ENCODE measurements at regions not wholly inside any gene's neighbourhood (a gene's known extent, or its start where the extent isn't known, plus 50 kb on each side); places are given as distances from the start of the nearest gene placed in this dataset.
"Not testable (repeated sequence)": the region's sequence is repeated elsewhere in the genome, so short reads cannot be mapped to it uniquely, and the experiment has no call there.

DNA sequence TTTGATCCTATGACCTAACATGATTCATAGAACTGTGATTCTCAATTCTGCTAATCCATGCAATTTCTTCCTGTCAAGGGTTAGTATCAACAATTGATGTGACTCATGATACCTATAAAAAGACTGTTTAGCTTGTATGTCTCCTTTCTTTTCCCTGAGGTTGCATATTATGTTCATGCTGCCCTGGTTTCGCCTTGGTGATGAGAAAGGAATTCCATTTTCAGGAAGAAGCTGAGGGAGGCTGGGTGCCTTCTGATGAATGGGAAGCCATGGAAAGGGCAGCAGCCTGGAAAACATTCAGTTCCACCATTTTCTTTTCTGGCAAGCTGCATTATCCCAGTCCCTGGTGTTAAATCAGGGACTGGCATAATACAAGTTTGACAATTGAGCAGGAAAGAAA is 976.5 kb downstream of the RPA4 start:
- DNase-seq: no peak

DNA sequence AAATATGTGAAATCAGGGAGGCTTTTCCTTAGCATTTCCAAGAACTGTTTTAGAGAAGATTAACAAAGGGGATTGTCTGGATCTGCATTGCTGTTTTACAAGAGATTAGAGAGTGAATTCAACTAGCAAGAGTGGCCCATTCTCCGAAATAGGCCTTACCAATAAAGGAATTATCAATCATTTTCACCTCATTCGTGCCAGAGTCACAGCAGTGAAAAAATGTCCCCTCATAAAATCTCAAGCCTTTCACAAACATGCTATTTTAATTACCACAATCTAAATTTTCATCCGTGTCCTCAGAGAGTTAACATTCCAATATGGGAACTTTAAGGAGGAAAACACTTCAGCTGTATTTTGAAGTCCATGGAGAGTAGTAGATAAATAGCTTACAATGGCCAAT is 979.6 kb downstream of the RPA4 start:
- DNase-seq: no peak

DNA sequence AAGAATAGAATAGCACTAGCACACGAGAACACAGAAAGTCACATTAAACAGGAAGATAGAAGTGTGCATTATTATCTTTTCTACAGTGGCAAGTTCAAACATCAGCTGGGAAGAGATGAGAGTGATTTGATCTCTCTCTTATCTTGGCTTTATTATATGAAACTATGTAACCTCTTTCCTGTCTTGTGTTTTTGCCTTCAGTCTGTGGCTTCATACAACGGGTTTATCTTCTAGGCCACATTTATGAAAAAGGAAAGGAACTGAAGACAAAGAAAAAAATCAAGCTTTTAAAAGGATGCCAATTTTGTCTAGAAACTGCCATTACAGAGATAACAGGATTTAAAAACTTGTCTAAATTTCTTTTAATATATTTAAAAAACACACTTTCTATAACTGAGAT is 983.6 kb downstream of the RPA4 start:
- DNase-seq: no peak

DNA sequence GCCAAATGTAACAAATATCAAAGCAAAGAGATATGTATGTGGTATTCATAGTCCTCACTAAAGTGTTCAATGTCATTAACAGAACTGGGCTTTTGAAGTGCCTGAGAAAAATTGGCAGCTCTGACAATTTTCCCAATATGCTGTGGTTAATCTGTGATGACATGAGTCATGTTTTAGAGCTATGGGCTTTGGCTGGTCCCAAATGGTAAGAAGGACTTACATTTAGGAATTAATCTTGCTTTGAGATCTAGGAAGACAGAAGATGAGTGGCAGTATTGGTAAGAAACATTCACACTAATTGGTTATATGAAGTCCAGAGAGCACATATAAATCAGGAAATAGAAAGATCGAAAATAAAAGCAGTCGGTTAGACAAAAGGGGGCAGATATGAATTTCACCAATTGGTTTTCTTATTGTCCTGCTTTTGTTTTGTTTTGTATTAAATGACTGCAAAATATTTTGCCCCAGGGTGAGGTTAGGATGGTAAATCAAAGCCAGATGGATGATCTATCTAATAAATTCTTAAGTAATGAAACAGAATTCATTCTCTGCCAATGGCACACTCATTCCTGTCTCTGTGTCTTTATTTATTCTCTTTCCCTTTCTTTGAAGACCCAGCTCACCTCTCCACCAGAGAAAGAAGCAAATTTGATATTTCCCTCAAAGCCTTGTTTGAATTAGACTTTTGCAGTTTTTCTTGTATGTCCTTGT is 993.1 kb downstream of the RPA4 start:
- no peak for DNase-seq

DNA sequence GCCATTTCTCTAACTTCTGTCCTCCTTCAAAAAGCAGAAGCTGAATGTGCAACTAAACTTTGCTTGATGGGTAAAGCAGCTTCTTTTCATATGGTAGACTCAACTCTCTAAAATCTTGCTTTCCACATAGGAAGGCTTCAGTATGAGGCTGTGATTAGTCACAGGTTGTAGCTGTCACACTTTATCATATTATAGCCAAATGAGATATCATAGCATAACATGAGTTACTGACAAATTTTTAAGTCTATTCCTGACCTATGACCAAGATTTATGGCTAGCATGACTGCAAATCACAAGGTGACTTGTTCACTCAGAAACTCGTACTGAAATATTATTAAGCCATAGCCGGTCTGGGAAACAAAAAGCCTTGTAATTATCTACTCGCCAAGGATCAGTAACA is 998.6 kb downstream of the RPA4 start:
- DNase-seq: no peak

DNA sequence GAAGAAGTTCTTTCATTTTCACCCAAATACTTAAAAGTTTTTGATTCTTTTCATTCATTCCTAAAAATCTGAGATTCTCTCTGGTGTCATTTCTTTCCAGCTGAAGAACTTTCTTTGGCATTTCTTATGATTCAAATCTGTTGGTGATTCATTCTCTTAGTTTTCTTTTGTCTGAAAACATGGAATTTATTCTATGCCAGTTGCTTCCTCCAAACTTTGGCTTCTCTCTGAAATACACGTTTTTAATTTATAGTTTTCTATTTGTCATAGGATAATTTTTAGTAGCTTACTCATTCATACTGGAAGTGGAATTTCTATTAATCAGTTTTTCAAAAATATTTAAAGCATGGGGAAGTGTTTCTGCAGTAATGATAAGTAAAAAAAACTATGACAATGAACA is 1012.0 kb downstream of the RPA4 start:
- no peak for DNase-seq

DNA sequence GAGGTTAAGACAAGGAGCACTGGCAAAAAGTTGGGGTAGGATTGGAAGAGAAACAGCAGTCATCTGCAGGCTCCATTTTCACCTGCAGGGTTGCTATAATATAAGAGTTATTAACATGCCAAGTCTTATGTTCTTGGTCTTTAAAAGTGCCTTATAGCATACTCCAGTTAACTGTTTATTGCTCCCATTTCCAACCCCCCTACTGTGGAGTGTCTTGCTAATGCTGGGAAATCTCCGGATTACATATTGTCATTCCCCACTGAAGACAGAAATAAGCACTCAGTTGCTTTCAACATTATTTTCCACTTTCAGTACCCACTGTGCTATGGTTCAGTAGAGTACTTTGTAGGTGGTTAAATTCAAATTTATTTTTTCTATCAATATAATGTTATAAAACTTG is 1014.3 kb downstream of the RPA4 start:
- DNase-seq: no peak

DNA sequence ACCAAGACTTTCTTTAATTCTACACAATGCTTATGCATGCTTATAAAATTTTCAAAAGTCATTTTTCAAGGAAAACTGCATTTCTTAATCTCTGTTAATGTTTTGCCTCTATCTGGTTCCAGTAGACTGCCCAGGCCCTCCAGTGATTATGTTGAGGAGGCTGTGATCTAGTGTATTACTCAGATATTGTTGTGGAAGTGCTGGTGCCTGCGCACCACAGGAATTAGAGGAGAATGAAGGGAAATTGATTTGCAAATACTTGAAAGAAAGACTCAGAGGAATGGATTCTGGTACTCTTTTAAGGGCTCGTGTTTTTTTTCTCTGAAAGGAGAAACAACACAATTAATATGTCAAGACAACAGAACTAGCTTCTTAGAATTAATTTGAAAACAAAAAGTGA is 1015.1 kb downstream of the RPA4 start:
- DNase-seq: no peak

DNA sequence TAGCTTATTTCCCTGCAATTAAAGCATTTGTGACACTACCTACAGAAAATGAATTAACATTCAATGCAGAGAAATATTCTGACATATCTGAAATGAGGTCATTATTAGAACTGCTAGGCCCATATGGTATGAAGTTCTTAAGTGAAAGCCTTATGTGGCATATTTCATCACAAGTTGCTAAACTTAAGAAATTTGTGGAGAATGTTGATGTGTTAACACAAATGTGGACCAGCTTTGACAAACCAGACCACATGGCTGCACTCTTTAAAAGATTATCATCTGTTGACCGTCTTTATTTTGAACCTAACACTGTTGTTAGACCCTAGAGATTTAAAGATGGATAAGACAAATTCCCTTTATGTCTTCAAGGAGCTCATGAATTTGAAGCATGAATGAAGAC is 1024.1 kb downstream of the RPA4 start:
- DNase-seq: no peak

DNA sequence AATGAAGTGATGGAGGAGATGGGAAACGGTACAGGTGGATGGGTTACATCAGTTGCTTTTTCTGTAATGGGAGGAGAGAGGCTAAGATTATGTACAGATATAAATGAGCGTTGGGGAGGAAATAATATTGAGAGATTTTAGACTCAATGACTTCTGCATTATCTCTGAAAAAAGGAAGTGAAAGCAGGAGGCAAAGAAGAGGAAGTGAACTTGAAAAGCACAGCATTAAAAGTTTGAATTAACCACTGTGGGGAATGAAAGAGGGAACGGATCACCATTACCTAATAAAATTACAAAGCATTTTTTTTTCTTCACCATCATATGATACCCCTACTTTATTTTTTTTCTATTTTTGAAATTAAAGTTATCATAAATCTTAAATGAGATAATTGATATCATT is 1025.5 kb downstream of the RPA4 start:
- DNase-seq: no peak

DNA sequence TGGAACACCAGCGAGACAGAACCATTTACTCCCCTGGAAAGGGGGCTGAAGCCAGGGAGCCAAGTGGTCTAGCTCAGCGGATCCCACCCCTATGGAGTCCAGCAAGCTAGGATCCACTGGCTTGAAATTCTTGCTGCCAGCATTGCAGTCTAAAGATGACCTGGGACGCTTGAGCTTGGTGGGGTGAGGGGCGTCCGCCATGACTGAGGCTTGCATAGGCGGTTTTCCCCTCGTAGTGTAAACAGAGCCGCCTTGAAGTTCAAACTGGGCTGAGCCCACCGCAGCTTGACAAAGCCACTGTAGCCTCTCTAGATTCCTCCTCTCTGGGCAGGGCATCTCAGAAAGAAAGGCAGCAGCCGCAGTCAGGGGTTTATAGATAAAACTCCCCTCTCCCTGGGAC is 1031.7 kb downstream of the RPA4 start:
- DNase-seq: not testable (repeated sequence)

DNA sequence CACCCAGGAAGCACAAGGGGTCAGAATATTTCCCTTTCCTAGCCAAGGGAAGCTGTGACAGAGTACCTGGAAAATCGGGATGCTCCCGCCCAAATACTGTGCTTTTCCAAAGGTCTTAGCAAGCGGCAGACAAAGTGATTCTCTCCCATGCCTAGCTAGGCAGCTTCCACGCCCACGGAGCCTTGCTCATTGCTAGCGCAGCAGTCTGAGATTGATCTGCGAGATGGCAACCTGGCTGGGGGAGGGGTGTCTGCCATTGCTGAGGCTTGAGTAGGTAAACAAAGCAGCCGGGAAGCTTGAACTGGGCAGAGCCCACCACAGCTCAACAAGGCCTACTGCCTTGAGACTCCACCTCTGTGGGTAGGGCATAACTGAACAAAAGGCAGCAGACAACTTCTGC is 1037.5 kb downstream of the RPA4 start:
- not testable (repeated sequence) for DNase-seq

DNA sequence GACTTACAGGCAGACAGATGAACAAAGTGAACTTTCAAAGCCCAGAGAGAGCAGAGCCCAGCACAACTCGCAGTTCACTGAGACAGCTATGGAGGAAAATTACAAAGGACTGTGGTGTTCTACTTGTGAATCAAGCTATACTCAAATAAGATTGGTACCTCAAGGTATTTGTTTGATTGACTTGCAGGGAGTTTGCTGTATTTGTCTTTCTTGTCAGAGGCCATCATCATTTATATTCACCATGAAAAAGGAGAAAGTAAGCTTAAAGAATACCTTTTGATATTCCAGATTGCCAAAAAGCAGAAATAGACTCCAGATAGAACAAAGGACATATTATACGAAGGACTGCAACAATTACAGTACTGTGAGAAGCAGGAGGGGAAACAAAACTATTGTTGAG is 1047.9 kb downstream of the RPA4 start:
- DNase-seq: no peak

DNA sequence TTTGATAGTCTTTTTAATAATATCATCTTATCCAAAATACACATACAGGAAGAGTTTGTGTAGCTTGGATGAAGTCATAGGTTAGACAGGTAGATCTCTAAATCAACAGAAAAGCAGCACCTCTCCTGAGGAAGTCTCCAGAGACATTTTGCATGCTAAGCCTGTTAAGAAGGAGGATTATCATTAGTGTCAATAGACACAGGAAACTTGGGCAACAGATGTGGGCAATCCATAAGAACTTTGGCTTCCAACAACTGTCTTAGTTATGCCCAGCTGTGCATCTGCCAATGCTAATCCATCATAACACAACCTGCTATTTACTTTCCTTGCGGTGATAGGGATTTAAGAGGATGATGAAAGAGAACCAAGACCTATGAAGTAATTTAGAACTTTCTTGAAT is 1052.6 kb downstream of the RPA4 start:
- DNase-seq: no peak

DNA sequence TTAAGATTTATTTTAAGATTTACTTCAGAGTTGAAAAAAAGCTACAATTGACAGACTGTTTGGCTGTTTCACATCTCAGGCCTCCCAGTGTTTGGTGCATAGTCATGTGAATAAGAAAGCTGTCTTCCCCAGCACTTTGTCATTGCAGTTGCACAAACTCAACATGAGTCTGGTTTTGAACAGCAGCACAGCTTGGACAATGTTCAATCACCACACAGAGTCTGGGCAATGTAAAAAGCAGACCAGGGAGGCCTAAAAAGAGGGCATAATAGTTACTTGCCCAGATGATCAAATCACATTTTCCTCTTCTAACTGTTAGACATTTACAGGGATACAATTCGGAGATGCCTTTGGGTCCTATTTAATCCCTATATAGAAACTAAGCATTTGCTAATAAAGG is 1055.0 kb downstream of the RPA4 start:
- no peak for DNase-seq

DNA sequence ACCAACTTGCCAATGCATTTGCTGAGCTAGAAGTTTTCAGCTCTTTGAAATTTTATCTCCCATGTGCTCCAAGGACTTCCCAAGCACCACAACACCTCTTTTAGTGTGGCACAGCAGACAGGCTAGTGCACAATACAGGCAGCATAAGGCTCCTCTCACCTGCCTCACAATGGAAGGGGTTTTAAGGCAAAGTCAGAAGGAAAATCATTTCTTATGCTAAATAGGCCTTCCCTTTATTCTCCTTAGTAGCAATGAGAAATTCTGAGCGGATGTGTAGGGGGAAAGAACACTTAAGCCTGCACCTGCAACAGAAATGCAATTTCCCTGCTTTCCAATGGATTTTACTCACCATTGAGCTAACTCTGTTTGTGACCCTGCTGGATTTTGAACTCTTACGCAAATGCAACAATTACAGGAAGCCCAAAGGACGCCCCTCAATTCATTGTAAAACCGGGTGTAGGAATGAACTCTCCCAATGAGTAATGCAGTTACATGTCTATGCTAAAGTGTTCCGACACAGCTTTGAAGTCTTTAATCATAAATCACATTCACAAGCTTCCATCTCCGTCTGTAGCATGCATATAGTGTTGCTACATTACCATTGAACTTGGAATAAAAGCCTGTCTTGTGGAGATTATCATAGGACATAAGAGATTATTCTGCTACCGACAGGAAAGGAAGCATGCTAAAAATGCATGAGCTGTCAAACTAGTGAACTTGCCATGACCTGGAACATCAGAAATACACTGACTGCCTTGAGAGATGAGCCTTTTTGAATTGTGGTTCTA is 1084.9 kb downstream of the RPA4 start:
- no peak for DNase-seq

DNA sequence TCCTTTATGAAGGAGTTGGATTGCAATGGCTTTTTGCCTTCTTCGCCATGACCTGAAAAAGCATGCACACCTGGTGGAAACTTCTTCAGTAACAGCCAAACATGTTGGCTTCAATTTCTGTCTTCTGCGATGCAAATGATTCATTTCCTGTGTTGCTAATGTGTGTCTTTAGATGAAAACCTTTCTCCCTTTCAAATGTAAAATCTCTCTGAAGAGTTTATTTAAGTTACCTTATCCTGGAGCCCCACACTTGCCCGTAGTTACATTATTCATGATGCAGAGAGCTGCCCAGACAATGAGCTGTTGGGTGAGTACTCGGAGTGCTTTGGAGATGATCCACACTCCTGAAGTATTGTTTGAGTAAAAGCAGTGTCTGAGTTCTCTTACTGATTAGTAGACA is 1100.9 kb downstream of the RPA4 start:
- DNase-seq: no peak

DNA sequence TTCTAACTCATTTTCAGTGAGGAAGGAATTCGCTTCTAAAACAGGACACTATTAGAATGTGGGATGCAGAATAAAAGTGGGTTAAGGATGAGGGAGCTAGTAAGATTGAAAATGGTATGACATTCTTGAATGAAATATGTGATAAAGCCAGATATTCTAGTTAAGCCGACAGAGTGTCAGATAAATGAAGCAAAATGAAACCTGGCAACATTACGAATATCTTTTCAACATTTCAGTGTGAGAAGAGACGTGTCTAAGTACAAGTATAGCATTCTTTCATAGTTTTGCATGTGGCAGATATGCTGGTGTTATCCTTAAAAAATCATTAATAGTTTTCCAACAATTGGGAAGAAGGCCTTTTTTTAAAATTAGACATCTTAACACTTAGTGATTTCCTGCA is 1101.4 kb downstream of the RPA4 start:
- no peak for DNase-seq

DNA sequence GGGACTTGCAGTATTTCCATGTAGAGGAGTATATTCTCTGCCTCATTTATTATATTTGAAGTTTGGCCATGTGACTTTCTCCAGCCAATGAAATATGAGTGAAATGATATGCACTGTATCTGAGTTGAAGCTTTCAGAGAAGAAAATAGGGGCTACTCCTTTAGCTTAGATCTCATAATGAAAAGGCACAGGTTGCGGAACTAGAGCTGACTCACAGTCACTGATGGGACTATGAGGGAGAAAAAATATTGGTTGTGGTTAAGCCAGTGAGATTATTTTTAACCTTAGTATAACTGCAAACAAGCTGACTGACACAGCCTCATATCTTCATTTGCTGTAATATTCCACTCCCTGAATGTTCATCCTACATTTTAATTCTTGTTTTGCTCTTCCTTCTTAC is 1104.3 kb downstream of the RPA4 start:
- no peak for DNase-seq

DNA sequence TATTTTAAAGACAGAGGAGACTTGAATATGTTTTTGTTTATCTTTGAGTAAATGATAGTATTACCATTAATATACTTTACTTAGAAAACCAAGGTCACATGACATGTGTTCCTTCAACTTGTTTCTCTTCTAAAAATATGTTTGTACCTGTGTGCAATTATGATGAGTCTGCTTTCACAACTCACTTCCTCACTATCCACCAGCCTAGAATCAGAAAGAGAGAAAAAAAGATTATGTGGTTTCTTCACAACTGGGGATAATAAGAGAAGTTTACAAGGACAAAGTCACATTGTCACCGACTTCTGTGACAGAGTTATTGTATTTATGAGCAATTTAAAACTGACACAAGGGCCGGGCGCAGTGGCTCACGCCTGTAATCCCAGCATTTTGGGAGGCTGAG is 1112.1 kb downstream of the RPA4 start:
- DNase-seq: no peak

DNA sequence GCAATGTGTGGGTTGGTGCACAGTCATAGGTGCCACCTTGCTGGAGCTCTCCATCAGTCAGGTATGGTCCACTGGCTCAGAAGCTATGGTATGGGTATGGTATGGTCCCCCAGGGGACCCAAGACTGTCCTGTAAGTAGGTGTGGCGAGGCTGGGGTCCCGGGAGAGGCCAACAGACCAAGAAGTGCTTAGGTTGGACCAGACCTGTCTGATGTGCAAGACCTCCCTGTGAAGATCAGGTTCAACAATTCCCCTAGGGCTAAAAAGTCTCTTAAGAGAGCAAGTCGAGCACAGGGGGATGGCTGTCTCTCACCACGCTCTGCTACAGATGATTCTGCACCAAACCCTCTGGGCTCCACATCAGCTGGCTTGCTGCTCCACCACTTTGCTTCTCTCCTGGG is 1145.0 kb downstream of the RPA4 start:
- DNase-seq: no peak

DNA sequence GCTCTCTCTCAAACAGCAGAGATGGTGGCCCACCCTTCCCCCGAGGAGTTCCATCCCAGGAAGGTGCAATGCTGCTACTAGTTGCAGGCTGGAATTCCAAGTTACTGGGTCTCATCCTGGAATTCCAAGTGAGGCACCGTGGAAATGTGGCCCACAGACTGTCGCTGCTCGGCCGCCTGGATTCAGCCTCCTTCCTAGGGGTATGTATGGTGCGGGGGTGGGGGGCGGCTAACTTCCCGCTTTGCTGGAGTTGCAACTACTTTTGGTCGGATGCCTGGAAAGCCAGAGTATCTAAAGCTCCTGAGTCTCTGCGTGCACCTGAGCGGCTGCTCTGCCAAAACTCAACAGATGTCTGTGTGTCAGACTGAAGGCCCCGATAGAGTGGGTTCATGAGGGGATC is 1146.2 kb downstream of the RPA4 start:
- no peak for DNase-seq

DNA sequence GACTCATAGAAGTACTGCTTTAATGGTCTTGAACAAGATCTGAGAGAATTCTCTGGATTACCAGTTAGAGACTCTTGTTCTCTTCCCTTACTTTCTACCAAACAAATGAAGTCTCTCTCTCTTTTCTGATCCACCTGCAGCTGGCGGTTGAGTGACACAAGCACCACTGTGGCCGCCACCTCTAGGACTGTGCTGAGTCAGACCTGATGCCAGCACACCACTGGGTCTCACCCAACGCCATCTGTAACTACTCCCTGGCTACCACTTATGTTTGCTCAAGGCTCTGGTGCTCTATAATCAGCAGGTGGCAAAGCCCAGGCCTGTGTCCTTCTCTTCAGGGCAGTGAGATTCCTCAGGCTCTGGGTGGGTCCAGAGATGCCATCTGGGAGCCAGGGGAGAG is 1173.5 kb downstream of the RPA4 start:
- no peak for DNase-seq

DNA sequence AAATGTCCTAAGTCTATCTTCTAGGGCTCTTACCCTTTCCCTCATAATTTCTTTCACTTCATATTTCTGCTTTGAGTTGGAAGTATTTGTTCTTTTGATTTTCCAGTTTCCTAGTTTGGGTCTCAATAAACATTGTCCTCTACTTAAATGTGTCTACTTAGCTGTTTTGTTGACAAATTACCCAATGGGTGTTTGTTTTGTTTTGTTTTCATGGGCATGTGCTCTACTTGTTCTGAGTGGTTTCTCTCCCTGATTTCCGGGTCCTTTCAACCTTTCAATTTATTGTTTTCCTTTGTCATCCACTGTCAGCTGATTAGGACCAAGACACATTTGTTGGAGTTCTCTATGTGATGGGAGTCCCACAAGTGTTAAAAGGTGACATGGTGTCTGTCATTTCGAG is 1181.4 kb downstream of the RPA4 start:
- no peak for DNase-seq

DNA sequence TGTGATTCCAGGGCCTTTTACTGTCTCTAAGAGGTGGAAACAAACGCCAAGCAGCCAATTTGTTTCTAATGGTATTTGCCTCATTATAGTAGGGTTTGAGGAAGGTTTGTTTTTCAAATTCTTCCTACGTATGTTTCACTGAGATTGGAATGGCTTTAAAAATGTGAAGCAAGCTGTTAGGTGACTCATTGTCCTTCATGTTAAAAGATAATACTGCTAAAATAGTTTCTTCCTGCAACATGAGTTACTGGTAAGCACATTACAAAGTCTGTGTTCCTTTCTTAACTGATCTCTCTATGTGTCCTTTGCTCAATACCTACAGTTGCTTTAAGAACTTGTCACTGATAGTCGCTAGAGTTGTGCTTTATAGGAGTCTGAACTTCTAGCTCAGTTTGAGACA is 1183.9 kb downstream of the RPA4 start:
- no peak for DNase-seq

Measured in stimulated activated CD4-positive, alpha-beta T cell treated with anti-CD3 and anti-CD28 coated beads, Interleukin-12 subunit alpha, Interleukin-12 subunit beta, amount 100 ng/mL, for 4 hours (primary cell).